Mesodermal cell (in vitro differentiated cells): ENCODE measurements at regions not wholly inside any gene's neighbourhood (a gene's known extent, or its start where the extent isn't known, plus 50 kb on each side); places are given as distances from the start of the nearest gene placed in this dataset.
"Not testable (repeated sequence)": the region's sequence is repeated elsewhere in the genome, so short reads cannot be mapped to it uniquely, and the experiment has no call there.

Experiments
- H3K27ac ChIP-seq: 2 replicates; pipeline ENCODE4 v1.7.0; 2013; ENCODE audit warnings: mild to moderate bottlenecking, low read depth, low read length, moderate library complexity; ENCODE audit not compliant: severe bottlenecking
- H3K36me3 ChIP-seq: 2 replicates; pipeline ENCODE4 v1.7.1; 2013; ENCODE audit warnings: mild to moderate bottlenecking, low read length, moderate library complexity; ENCODE audit not compliant: control insufficient read depth, insufficient read depth
- H3K4me1 ChIP-seq: one replicate; pipeline ENCODE4 v1.7.1; 2013; ENCODE audit warnings: mild to moderate bottlenecking, low read length; ENCODE audit not compliant: insufficient read depth, control insufficient read depth, poor library complexity, severe bottlenecking
- H3K4me3 ChIP-seq: 2 replicates; pipeline ENCODE4 v1.7.0; 2013; ENCODE audit warnings: low read length, control low read depth, mild to moderate bottlenecking; ENCODE audit not compliant: insufficient read depth, poor library complexity, severe bottlenecking; ENCODE audit errors: extremely low read depth
- H3K9me3 ChIP-seq: 2 replicates; pipeline ENCODE4 v1.7.1; 2013; ENCODE audit warnings: mild to moderate bottlenecking, low read length, moderate library complexity; ENCODE audit not compliant: control insufficient read depth
- WGBS, 2 experiments: methylation state at CpG; one replicate each; pipeline ENCODE4 v1.1.5; 2013; ENCODE audit warnings: missing lambda C conversion rate in 2 of 2; ENCODE audit not compliant: insufficient coverage in 2 of 2; 5-methylcytosine and 5-hydroxymethylcytosine counted together

DNA sequence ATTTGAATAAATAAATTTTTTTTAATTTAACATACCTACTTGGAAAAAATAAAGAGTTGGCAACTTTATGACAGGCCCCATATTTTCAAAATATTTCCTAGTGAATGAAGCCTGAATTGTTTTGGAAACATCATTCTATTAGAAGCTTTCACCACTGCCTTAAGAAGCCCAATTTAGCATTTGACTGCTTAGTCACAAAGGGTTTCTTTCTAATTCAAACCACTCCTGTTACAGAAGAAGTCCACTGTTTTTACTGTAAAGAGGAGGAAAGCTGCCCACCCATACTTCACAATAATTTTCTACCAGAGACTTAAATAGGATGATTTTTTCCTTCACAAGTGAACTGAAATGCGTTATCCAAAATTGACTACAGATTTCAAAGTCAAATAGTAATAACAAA is 534.6 kb upstream of the PTBP2 start:
- no peak overlapping the region for H3K27ac ChIP-seq
- no peaks in the 10 kb centered on the region for H3K4me1 ChIP-seq
- H3K9me3 ChIP-seq = peaks cover 3% of the 10 kb centered on the region
- H3K36me3 ChIP-seq = no peaks in the 10 kb centered on the region
- WGBS, 2 experiments = no CpG with 5 or more reads among the region's 1 CpG
- no peak overlapping the region for H3K4me3 ChIP-seq

DNA sequence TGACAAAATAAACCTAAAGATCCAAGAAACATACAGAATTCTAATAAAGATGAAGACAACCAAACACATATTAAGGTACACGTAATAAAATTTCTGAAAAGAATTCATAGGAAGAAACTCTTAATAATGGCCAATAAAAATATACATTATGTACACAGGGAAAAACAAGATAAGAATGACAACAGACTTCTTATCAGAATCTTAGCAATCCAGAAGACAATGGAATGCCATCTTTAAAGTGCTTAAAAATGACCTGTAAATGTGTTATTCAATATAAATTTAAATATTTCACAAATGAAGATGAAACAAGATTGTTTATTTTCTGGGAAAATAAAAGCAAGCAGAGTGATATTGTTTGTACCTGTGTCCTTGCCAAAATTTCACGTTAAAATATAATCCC is 530.4 kb upstream of the PTBP2 start:
- Histone ChIP-seq H3K4me3 (no peak overlapping the region), H3K9me3 (peaks cover 3% of the 10 kb centered on the region), H3K36me3 (no peaks in the 10 kb centered on the region), H3K27ac (no peak overlapping the region), H3K4me1 (no peaks in the 10 kb centered on the region)
- 100% methylated on average over 1 of the region's 2 CpGs; no CpG with 5 or more reads in 1 of the 2 experiments for WGBS, 2 experiments

DNA sequence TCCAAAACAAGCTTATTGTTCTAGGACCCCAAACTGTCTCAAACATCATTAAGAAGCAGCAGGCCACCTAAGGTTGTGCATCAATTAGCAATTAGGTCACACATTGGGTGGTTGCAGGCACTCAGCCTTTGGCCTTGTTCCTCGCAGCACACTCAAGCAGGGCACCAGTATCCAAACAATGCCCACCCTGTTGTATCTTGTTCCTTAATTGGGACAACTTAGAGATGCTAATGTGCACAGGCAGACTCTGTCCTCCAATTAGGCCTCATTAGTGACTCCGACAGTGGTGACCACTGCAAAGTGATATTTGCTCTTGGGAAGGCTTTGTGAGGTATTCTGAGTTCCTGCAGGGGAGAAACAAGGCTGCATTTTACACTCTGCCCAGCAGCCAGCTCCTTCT is 515.1 kb upstream of the PTBP2 start:
- 20 to 100% methylated on average over 1 of the region's 2 CpGs for WGBS, 2 experiments
- H3K4me3 ChIP-seq = no peak overlapping the region
- no peak overlapping the region for H3K27ac ChIP-seq
- H3K36me3 ChIP-seq = no peaks in the 10 kb centered on the region
- no peaks in the 10 kb centered on the region for H3K4me1 ChIP-seq
- no peaks in the 10 kb centered on the region for H3K9me3 ChIP-seq

DNA sequence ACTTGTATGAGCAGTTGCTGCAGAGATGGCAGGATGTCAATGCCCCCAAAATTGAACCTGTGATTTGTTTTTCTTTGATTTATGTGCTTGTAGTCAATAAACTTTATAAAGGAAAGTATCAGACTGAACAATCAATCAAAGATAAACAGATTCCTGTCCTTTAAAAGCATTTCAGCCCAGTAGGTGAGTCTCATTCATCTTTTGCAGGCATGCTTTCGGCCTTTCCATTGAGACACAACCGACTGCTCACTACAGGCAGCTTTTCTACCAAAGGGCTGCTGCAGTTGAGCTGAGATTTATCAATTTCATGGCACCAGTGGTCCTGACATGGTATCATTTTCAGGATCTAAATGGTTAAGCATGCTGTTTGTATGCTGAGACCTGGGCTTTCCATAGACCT is 513.6 kb upstream of the PTBP2 start:
- Histone ChIP-seq H3K27ac (no peak overlapping the region), H3K36me3 (no peaks in the 10 kb centered on the region), H3K4me3 (no peak overlapping the region), H3K9me3 (no peaks in the 10 kb centered on the region), H3K4me1 (no peaks in the 10 kb centered on the region)
- WGBS, 2 experiments = 96 to 100% methylated on average over 2 of the region's 2 CpGs

DNA sequence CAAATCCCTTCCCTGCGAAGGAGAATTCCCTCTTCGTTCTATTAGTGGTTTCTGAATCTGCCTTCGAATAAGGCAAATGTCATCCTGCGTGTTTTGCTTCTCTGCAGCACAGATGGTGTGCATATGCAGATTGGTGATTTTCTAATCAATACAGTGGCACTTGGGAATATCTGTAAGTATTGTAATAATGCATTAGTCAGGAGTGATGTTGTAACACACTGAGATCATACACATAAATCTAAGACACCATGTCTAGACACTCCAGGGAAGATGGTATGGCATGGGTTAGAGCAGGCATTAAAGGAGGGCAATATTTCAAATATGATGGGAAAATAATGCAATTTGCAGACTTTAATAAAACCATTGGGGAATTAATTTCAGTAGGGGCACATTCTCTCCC is 513.2 kb upstream of the PTBP2 start:
- Histone ChIP-seq H3K4me1 (no peaks in the 10 kb centered on the region), H3K27ac (no peak overlapping the region), H3K4me3 (no peak overlapping the region), H3K9me3 (no peaks in the 10 kb centered on the region), H3K36me3 (no peaks in the 10 kb centered on the region)
- 80 to 92% methylated on average over 3 of the region's 4 CpGs for WGBS, 2 experiments

DNA sequence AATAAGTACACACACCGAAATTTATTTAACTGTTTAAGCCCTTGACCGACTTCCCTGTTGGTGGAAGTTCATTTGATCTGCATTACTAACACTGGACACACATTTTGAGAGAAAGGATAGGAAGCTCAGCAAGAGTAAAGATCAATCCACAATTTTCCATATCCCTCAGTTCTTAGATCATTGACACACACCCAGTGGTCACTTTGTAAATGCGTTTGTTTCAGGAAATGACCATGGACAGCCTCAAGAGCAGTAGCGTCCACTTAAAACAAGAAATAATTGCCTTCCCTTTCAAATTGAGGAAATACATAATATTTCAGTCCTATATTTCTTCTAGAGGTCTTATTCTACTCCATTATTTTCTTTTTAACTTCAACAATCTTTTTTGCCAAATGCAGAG is 511.5 kb upstream of the PTBP2 start:
- H3K27ac ChIP-seq = no peak overlapping the region
- H3K9me3 ChIP-seq = no peaks in the 10 kb centered on the region
- H3K4me3 ChIP-seq = no peak overlapping the region
- no peaks in the 10 kb centered on the region for H3K36me3 ChIP-seq
- WGBS, 2 experiments = 89 to 94% methylated on average over 2 to 3 of the region's 4 CpGs
- no peaks in the 10 kb centered on the region for H3K4me1 ChIP-seq

DNA sequence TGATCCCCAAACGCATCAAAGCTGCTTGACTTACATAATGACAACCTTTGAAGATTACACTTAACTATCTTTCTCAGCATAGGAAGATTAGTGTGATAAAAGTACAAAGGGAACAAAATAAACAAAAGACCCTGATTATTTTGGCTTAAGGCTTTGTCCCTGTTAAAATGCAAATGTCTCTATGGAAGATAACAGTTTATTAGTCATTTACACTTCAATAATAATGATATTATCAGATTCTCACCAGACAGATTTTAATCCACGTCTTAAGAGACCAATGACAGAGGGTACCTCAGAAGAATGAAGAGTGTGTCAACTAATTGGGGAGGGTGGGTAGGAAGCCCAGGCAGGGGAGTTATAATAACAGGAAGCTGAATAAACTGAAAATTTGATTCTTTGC is 510.4 kb upstream of the PTBP2 start:
- Histone ChIP-seq H3K36me3 (no peaks in the 10 kb centered on the region), H3K27ac (no peak overlapping the region), H3K4me3 (no peak overlapping the region), H3K9me3 (no peaks in the 10 kb centered on the region), H3K4me1 (no peaks in the 10 kb centered on the region)
- 60% methylated on average over 1 of the region's 2 CpGs; no CpG with 5 or more reads in 1 of the 2 experiments for WGBS, 2 experiments

DNA sequence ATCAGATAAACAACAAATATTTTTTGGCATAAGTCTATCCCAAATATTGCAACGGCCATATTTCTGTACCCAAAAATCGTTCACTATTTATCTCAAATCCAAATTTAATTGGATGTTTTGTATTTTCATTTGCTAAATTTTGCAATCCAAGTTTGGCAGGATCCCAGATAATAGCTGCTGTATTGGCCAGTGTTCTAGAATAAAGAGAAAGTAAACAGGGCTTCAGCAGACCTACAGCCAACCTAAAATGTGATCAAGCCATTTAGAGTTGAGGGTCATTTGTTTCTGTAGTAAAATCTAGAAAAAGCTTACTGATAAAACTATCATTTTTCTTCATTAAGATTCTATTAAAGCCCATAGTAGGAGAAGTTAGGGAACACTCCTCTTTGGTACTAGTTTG is 506.6 kb upstream of the PTBP2 start:
- Histone ChIP-seq H3K9me3 (no peaks in the 10 kb centered on the region), H3K36me3 (no peaks in the 10 kb centered on the region), H3K4me3 (no peak overlapping the region), H3K4me1 (no peaks in the 10 kb centered on the region), H3K27ac (no peak overlapping the region)
- WGBS, 2 experiments = no CpG with 5 or more reads among the region's 2 CpGs

DNA sequence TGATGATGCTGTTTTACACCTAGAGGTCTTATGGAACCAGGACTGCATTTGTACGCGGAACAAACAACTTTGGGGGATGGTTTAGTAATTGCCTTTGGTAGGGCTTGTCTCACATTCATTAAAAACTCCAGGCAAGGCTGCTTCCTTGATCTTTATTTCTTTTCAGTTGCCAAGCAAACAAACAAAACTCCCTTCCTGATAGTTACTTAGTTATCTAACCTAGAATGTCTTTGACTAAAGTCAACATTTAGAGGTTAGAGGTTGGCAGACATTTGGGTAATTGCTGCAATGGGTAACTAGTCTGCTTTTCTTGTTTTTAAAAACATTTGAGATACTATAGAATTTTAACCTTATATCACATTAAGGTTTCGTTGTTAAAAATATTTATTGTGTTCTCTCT is 500.9 kb upstream of the PTBP2 start:
- Histone ChIP-seq H3K9me3 (no peaks in the 10 kb centered on the region), H3K4me1 (no peaks in the 10 kb centered on the region), H3K27ac (no peak overlapping the region), H3K4me3 (no peak overlapping the region), H3K36me3 (no peaks in the 10 kb centered on the region)
- WGBS, 2 experiments = no CpG with 5 or more reads among the region's 3 CpGs

DNA sequence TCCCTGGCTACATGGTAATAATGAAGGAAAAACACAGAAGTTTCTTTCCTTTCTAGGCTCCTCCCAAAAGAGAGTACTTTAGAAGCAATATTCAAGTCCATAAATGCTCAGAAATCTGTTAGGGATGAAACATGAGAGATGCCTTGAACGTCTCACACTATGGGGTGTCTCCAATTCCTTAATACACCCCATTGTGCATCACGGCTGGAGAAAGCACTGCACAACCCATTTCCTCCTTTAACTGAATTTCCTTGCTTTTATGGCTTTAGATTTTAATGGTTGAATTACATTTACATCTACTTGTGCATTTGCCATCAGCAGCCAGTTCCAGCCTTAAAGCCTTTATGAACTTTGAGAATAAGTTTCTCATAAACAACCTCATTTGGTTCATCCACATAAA is 498.9 kb upstream of the PTBP2 start:
- Histone ChIP-seq H3K27ac (no peak overlapping the region), H3K9me3 (no peaks in the 10 kb centered on the region), H3K4me1 (no peaks in the 10 kb centered on the region), H3K36me3 (no peaks in the 10 kb centered on the region), H3K4me3 (no peak overlapping the region)
- WGBS, 2 experiments = 100% methylated on average over 1 of the region's 2 CpGs

DNA sequence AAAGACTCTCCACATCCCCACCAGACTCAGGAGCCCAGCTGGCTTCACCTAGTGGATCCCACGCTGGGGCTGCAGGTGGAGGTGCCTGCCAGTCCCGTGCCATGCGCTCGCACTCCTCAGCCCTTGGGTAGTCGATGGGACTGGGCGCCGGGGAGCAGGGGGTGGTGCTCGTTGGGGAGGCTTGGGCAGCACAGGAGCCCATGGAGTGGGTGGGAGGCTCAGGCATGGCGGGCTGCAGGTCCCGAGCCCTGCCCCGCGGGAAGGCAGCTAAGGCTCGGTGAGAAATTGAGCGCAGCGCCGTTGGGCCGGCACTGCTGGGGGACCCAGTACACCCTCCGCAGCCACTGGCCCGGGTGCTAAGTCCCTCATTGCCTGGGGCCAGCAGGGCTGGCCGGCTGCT is 497.4 kb upstream of the PTBP2 start:
- H3K4me3 ChIP-seq, H3K36me3 ChIP-seq, H3K4me1 ChIP-seq, H3K9me3 ChIP-seq, H3K27ac ChIP-seq: not testable (repeated sequence)
- WGBS, 2 experiments = 90 to 96% methylated on average over 4 to 9 of the region's 20 CpGs

DNA sequence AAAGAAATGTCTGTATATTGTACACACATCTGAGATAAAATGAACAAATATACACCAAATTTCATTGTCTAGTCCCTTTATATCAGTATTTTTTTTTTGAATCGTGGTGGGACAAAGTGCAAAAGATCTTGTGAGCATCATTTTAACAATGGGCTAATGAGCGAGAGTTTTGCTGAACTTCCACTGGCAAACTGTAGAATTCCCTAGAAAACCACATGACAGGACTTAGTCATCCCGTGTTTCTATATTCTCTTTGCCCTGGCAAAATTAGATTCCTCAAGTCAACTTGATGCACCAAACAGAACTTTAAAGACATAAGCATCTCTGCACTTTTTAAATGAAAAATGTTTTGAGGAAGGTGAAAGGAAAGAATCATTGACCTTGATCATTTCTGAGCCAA is 488.2 kb upstream of the PTBP2 start:
- WGBS, 2 experiments = 83 to 100% methylated on average over 2 of the region's 3 CpGs

More for the DNA sequence above, 488.2 kb upstream of the PTBP2 start:
- Histone ChIP-seq H3K4me1 (no peaks in the 10 kb centered on the region), H3K9me3 (no peaks in the 10 kb centered on the region), H3K4me3 (no peak overlapping the region), H3K36me3 (no peaks in the 10 kb centered on the region), H3K27ac (no peak overlapping the region)
